ENCODE measurements at regions not wholly inside any gene's neighbourhood (a gene's known extent, or its start where the extent isn't known, plus 50 kb on each side); places are given as distances from the start of the nearest gene placed in this dataset.
"Not testable (repeated sequence)": the region's sequence is repeated elsewhere in the genome, so short reads cannot be mapped to it uniquely, and the experiment has no call there.

GRCh38 chr7:152577339-152577738 lies 98.6 kb downstream of the XRCC2 start:
- peaks cover 0 to 4% of the 10 kb centered on the region in 2 donors for H3K27me3 Mint-ChIP-seq
- H3K27ac Mint-ChIP-seq: no peak overlapping the region
- no peaks in the 10 kb centered on the region for H3K27me3 ChIP-seq (ENCODE audit: insufficient read depth, low read length)
- ChIA-PET CTCF (ENCODE audit: partially characterized antibody) (no interaction called here), POLR2A (ENCODE audit: partially characterized antibody) (no interaction called here)
- no peak for DNase-seq
- no peaks in the 10 kb centered on the region for H3K9me3 ChIP-seq (ENCODE audit: control insufficient read depth in 1 of 2, low read length in 2 of 2)
- no peaks in the 10 kb centered on the region for H3K4me1 Mint-ChIP-seq
- no peak overlapping the region for H3K4me3 Mint-ChIP-seq
- H3K4me1 ChIP-seq (ENCODE audit: insufficient read depth, low read length): no peaks in the 10 kb centered on the region
- no peak overlapping the region for H3K27ac ChIP-seq (ENCODE audit: low read depth, low read length)
- no peaks in the 10 kb centered on the region for H3K36me3 Mint-ChIP-seq
- no peak overlapping the region for H3K4me3 ChIP-seq (ENCODE audit: low read length in 2 of 2)
- intact Hi-C loops (cut with micrococcal nuclease): no loop called here
- H3K9me3 Mint-ChIP-seq: no peaks in the 10 kb centered on the region
- H3K36me3 ChIP-seq (ENCODE audit: insufficient read depth, low read length): no peaks in the 10 kb centered on the region

DNA sequence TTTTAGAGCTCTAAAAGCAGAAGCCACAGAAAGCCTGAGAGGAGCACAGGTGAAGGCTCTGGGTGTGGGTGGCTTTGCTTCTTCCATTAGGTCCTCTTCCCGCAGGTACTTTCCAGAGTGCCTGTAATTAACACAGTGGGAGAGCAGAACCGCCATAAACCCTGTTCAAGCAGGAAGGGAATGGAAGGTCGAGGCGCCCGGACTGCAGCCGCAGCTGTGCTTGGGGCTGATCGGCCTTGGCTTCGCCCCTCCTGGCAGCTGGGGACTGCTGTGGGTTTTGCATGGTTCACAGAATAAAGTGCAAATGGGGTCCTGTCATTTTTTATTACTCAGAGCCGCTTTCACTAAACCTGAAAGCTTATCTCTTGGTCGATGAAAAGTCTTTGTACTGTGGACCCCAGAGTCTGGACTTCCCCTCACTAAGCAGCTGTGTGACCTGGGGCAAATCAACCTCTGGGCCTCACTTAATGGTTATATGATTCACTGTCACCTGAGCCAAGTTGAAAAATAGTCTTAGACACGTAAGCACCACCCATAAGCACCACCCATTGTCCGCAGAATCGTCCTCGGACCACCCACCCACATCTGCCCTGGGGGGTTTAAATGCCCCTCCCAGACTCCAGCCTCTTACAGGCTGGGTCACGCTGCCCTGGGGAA lies 100.9 kb downstream of the XRCC2 start:
- H3K36me3 ChIP-seq (ENCODE audit: insufficient read depth, low read length): no peaks in the 10 kb centered on the region

DNA sequence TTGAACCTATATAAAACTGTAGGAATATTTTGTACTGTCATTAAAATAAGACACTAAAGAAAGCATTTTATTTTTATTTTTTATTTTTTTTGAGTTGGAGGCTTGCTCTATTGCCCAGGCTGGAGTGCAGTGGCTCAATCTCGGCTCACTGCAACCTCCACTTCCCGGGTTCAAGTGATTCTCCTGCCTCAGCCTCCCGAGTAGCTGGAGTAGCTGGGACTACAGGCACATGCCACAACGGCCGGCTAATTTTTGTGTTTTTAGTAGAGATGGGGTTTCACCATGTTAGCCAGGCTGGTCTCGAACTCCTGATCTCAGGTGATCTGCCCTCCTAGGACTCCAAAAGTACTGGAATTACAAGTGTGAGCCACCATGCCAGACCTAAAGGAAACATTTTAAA lies 102.8 kb downstream of the XRCC2 start:
- H3K27ac Mint-ChIP-seq; H3K4me1 Mint-ChIP-seq; H3K9me3 Mint-ChIP-seq; CTCF ChIA-PET (ENCODE audit: partially characterized antibody); DNase-seq; H3K27ac ChIP-seq (ENCODE audit: low read depth, low read length); H3K27me3 ChIP-seq (ENCODE audit: insufficient read depth, low read length); POLR2A ChIA-PET (ENCODE audit: partially characterized antibody); H3K4me3 ChIP-seq (ENCODE audit: low read length in 2 of 2); intact Hi-C loops (cut with micrococcal nuclease); H3K4me3 Mint-ChIP-seq; H3K36me3 ChIP-seq (ENCODE audit: insufficient read depth, low read length); H3K4me1 ChIP-seq (ENCODE audit: insufficient read depth, low read length); H3K9me3 ChIP-seq (ENCODE audit: control insufficient read depth in 1 of 2, low read length in 2 of 2); H3K27me3 Mint-ChIP-seq; H3K36me3 Mint-ChIP-seq: not testable (repeated sequence)

More for the DNA sequence above, 100.9 kb downstream of the XRCC2 start:
- intact Hi-C loops (cut with micrococcal nuclease): no loop called here
- Histone ChIP-seq H3K4me3 (ENCODE audit: low read length in 2 of 2) (no peak overlapping the region), H3K4me1 (ENCODE audit: insufficient read depth, low read length) (no peaks in the 10 kb centered on the region), H3K27ac (ENCODE audit: low read depth, low read length) (no peak overlapping the region), H3K27me3 (ENCODE audit: insufficient read depth, low read length) (no peaks in the 10 kb centered on the region), H3K9me3 (ENCODE audit: control insufficient read depth in 1 of 2, low read length in 2 of 2) (no peaks in the 10 kb centered on the region)
- H3K9me3 Mint-ChIP-seq: no peaks in the 10 kb centered on the region
- POLR2A ChIA-PET (ENCODE audit: partially characterized antibody): no interaction called here
- H3K27me3 Mint-ChIP-seq: peaks cover 0 to 2% of the 10 kb centered on the region in 2 donors
- no peaks in the 10 kb centered on the region for H3K4me1 Mint-ChIP-seq
- DNase-seq: no peak
- H3K27ac Mint-ChIP-seq: no peak overlapping the region
- H3K4me3 Mint-ChIP-seq: no peak overlapping the region
- H3K36me3 Mint-ChIP-seq: no peaks in the 10 kb centered on the region
- CTCF ChIA-PET (ENCODE audit: partially characterized antibody): no interaction called here

- H3K36me3 Mint-ChIP-seq: no peaks in the 10 kb centered on the region
- no peak overlapping the region for H3K27ac Mint-ChIP-seq
- H3K27ac ChIP-seq (ENCODE audit: low read depth, low read length): no peak overlapping the region
- H3K4me1 ChIP-seq (ENCODE audit: insufficient read depth, low read length): no peaks in the 10 kb centered on the region
- CTCF ChIA-PET (ENCODE audit: partially characterized antibody): no interaction called here
- H3K36me3 ChIP-seq (ENCODE audit: insufficient read depth, low read length): no peaks in the 10 kb centered on the region
- peaks cover 1 to 2% of the 10 kb centered on the region in 2 donors for H3K27me3 Mint-ChIP-seq
- H3K4me1 Mint-ChIP-seq: no peaks in the 10 kb centered on the region
- no peak overlapping the region for H3K4me3 Mint-ChIP-seq
- no peaks in the 10 kb centered on the region for H3K9me3 Mint-ChIP-seq
- no peak overlapping the region for H3K4me3 ChIP-seq (ENCODE audit: low read length in 2 of 2)
- intact Hi-C loops (cut with micrococcal nuclease): no loop called here
- H3K27me3 ChIP-seq (ENCODE audit: insufficient read depth, low read length): no peaks in the 10 kb centered on the region
- DNase-seq: no peak
- no peaks in the 10 kb centered on the region for H3K9me3 ChIP-seq (ENCODE audit: control insufficient read depth in 1 of 2, low read length in 2 of 2)
- POLR2A ChIA-PET (ENCODE audit: partially characterized antibody): no interaction called here
Measured at GRCh38 chr7:152572101-152572500, 103.8 kb downstream of the XRCC2 start.

GRCh38 chr7:152571068-152571467 lies 104.9 kb downstream of the XRCC2 start:
- no peaks in the 10 kb centered on the region for H3K27me3 ChIP-seq (ENCODE audit: insufficient read depth, low read length)
- H3K9me3 ChIP-seq (ENCODE audit: control insufficient read depth in 1 of 2, low read length in 2 of 2): no peaks in the 10 kb centered on the region
- H3K4me3 ChIP-seq (ENCODE audit: low read length in 2 of 2): no peak overlapping the region
- ChIA-PET CTCF (ENCODE audit: partially characterized antibody) (no interaction called here), POLR2A (ENCODE audit: partially characterized antibody) (no interaction called here)
- peaks cover 0 to 2% of the 10 kb centered on the region in 2 donors for H3K27me3 Mint-ChIP-seq
- no peaks in the 10 kb centered on the region for H3K4me1 ChIP-seq (ENCODE audit: insufficient read depth, low read length)
- no peak for DNase-seq
- no peaks in the 10 kb centered on the region for H3K9me3 Mint-ChIP-seq
- no peak overlapping the region for H3K27ac ChIP-seq (ENCODE audit: low read depth, low read length)
- no peak overlapping the region for H3K27ac Mint-ChIP-seq
- no peak overlapping the region for H3K4me3 Mint-ChIP-seq
- intact Hi-C loops (cut with micrococcal nuclease): no loop called here
- no peaks in the 10 kb centered on the region for H3K36me3 Mint-ChIP-seq
- no peaks in the 10 kb centered on the region for H3K4me1 Mint-ChIP-seq
- no peaks in the 10 kb centered on the region for H3K36me3 ChIP-seq (ENCODE audit: insufficient read depth, low read length)

DNA sequence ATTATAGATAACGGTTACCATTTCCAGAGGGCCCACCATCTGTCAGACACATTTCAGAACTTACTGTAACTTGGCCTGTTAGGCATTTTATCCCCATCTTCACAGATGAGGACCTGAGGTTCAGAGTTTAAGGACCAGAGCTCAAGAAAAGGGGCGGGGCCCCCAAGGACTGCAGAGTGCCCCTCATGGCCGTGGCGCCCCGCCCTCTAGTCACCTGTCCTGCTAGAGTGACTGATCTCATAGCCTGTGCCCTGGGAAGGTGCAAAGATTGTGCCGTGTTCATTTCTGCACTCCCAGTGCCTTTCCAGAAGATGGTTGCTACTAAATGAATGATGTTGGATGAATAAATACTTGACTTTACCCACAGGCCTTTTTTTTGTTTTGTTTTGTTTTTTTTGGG lies 107.0 kb downstream of the XRCC2 start:
- Histone ChIP-seq H3K9me3 (ENCODE audit: control insufficient read depth in 1 of 2, low read length in 2 of 2) (no peaks in the 10 kb centered on the region), H3K27me3 (ENCODE audit: insufficient read depth, low read length) (no peaks in the 10 kb centered on the region), H3K4me1 (ENCODE audit: insufficient read depth, low read length) (no peaks in the 10 kb centered on the region), H3K36me3 (ENCODE audit: insufficient read depth, low read length) (no peaks in the 10 kb centered on the region), H3K27ac (ENCODE audit: low read depth, low read length) (no peak overlapping the region), H3K4me3 (ENCODE audit: low read length in 2 of 2) (no peak overlapping the region)
- H3K4me3 Mint-ChIP-seq: no peak overlapping the region
- CTCF ChIA-PET (ENCODE audit: partially characterized antibody): interaction anchor here (1.1 kb wide), 1 partner anchor 233 kb away, joined by 6 read pairs; no protein-coding TSS in a partner anchor
- peaks cover 0 to 8% of the 10 kb centered on the region in 2 donors for H3K27me3 Mint-ChIP-seq
- peaks cover 11 to 14% (median 13%) of the 10 kb centered on the region in 4 donors for H3K4me1 Mint-ChIP-seq
- intact Hi-C loops (cut with micrococcal nuclease): loop anchor here (5.0 kb wide), 1 partner anchor 232 kb away; no protein-coding TSS in a partner anchor
- no peaks in the 10 kb centered on the region for H3K9me3 Mint-ChIP-seq
- POLR2A ChIA-PET (ENCODE audit: partially characterized antibody): no interaction called here
- DNase-seq: no peak
- no peak overlapping the region for H3K27ac Mint-ChIP-seq
- no peaks in the 10 kb centered on the region for H3K36me3 Mint-ChIP-seq

GRCh38 chr7:152565731-152566130 lies 110.2 kb downstream of the XRCC2 start:
- Histone ChIP-seq H3K27ac (ENCODE audit: low read depth, low read length) (no peak overlapping the region), H3K27me3 (ENCODE audit: insufficient read depth, low read length) (no peaks in the 10 kb centered on the region), H3K36me3 (ENCODE audit: insufficient read depth, low read length) (no peaks in the 10 kb centered on the region), H3K4me1 (ENCODE audit: insufficient read depth, low read length) (no peaks in the 10 kb centered on the region), H3K9me3 (ENCODE audit: control insufficient read depth in 1 of 2, low read length in 2 of 2) (no peaks in the 10 kb centered on the region), H3K4me3 (ENCODE audit: low read length in 2 of 2) (no peak overlapping the region)
- POLR2A ChIA-PET (ENCODE audit: partially characterized antibody): no interaction called here
- intact Hi-C loops (cut with micrococcal nuclease): loop anchor here (5.0 kb wide), 1 partner anchor 228 kb away; no protein-coding TSS in a partner anchor
- H3K9me3 Mint-ChIP-seq: no peaks in the 10 kb centered on the region
- H3K27me3 Mint-ChIP-seq: peaks cover 0 to 8% of the 10 kb centered on the region in 2 donors
- H3K36me3 Mint-ChIP-seq: no peaks in the 10 kb centered on the region
- H3K4me1 Mint-ChIP-seq: peaks cover 11 to 14% (median 13%) of the 10 kb centered on the region in 4 donors
- no peak overlapping the region for H3K27ac Mint-ChIP-seq
- CTCF ChIA-PET (ENCODE audit: partially characterized antibody): interaction anchor here (0.7 kb wide), 1 partner anchor 179 kb away, joined by 3 read pairs; no protein-coding TSS in a partner anchor
- DNase-seq: no peak
- peak overlapping the region in 1 of 8 donors; percentile 28 for H3K4me3 Mint-ChIP-seq
